GM18498 (cell line): ENCODE measurements at regions not wholly inside any gene's neighbourhood (a gene's known extent, or its start where the extent isn't known, plus 50 kb on each side); places are given as distances from the start of the nearest gene placed in this dataset.
A peak's percentile ranks its signal among the peaks of the same experiment; 100 is the strongest.

Experiments
- ATAC-seq: cut with Tn5 transposase; IDR thresholded peaks from one replicate; pipeline ENCODE4 v1.9.1; 2021; ENCODE audit warnings: mild to moderate bottlenecking, moderate library complexity; ENCODE audit not compliant: unreplicated experiment

DNA sequence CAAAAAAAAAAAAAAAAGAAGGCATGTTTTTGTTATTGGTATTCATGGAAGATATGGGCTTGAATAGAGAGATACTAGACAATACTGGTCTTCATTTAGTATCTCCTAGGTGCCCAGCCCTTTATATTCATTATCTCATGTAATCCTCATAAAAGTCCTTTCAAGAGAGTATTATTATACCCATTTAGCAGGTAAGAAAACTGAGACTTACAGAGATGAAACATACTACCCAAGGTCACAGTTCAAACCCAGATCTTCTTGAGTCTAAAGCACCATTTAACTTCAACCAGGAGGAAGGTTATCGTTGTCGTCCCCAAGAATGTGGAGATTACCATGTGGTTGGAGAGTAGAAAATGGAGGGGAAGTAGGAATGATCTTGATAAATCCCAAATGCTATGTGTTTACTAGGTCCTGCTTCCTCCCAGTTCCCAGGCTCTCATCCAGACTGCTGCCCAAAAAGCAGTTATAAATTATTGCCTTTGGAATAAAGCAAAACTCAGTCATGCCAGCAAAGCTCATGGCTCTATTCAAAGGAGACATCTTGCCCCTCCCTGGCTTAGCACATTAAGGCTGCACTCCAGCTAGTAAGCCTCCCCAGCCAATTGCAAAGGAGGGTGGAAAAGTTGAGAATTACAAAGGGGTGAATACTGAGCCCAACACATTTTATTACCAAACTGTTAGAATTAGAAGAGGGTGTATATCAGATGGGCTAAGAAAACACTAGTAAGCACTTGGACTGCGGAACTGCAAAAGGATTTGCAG, 163.9 kb downstream of the PIK3R1 start:
- ATAC-seq, result no peak

DNA sequence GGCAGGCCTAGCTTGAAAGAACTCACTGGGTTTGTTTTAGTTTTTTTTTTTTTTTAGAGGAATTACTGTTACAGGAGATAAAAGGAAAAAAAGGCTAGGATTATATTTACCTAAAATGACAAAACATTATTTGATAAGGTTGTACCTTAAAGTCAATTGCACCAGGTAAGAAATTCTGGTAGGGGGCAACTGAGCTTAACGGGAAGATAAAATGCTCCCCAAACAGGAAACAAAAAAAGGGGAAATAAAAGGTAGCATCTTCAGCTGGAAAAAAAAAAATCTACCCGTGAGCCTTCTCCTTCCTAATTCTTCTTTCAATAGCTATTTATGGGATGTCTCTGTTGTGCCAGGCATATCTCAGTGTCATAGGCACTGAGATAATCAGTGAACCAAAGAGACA, 164.5 kb downstream of the PIK3R1 start:
- no peak for ATAC-seq

DNA sequence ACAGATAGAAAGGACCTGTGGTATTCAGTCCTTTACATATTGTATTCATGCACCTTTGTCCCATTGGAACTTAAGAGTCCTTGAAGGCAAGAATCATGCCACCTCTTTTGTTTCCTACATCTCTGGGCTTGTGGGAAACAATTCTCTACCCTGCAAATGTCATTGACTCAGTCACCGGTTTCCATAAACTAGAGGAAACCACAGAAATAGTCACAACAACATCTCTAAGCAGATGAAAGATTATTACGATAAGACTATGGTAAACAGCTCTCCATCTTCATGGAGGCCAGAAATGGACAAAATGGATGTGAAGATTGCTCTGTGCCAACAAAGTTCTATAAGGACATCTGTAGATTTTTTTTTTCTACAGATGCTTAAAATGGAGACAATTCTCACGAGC, 165.5 kb downstream of the PIK3R1 start:
- no peak for ATAC-seq

DNA sequence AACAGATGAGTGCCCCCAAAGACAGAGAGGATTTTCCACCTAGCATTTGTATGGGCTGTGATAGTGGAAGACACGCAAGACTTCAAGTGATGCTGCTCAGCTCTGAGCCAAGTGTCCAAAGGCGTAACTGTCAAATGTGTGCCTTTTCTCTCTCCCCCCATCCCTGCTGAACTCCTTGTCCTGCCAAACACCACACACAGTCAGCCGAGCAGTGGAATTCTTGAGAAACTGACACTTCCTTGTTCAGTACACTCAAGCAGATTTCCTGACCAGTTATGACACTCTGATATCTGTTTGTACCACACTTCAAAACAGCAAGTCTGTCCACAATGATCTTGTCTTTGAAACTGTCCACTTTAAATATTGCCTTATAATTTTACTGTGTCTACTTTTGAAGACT, 166.4 kb downstream of the PIK3R1 start:
- ATAC-seq, result no peak

DNA sequence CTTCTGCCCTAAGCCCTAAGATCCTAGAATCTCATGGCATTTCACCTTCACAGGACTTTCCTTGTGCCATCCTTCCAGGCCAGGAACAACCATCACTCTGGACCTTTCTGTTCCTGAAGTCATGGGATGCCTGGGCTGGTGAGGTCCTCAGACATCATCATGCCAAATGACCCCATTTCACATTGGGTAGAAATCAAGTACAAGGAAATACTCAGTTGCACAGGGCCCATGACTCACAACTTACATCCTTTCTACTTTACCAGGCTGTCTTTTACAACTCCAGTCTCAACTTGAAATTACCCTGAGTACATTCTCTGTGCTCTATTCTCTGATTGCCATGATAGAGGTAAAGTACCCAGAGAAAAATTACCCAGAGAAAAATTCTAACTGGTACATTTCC, 167.1 kb downstream of the PIK3R1 start:
- ATAC-seq, result no peak

DNA sequence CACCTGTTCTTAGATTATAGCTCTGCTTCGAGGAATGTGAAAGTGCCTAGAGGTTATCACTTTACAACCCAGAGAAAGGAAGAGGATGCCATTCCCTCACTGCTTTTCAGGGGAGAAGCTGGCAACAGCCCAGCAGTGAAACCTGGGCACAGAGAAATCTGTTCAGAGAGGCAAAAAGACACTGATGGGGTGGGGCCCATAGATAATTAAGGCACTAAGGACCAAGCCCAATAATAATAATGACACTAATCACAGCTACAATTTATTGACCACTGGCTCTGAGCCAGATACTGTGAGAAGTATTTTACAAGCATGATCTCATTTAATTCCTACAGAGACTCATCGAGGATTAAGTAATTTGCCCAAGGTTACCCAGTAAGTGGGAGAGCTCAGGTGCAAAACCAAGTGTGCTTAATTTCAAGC, 168.3 kb downstream of the PIK3R1 start:
- no peak for ATAC-seq

DNA sequence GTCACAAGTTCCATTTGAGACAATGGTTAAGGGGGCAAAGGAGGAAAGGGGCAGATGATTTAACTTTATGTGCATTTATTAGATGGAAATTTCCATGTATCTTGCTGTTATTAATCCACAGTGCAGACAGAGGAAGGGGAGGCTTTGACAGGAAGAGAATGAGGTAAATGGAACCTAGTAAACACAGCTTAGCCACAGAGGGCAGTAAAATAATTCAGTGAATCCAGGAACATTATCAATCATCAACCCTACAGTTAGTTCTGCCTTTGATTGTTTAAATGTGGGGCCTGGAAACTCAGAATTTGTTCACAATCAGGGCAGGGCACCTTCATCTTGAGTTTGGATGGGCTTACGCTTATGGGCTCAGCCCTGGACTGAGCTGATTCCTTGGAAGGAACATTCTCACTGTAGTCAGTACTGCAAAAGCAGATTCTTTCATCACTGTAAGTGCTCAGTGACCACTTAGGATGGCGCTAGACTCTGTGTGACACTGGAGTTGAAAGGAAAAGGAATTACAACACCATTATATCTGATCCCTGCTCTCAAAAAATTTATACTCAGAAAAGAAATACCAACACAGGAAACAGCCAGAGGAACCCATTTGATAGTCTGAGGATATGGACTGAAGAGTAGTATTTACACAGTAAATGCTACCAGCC, 169.5 kb downstream of the PIK3R1 start:
- no peak for ATAC-seq

DNA sequence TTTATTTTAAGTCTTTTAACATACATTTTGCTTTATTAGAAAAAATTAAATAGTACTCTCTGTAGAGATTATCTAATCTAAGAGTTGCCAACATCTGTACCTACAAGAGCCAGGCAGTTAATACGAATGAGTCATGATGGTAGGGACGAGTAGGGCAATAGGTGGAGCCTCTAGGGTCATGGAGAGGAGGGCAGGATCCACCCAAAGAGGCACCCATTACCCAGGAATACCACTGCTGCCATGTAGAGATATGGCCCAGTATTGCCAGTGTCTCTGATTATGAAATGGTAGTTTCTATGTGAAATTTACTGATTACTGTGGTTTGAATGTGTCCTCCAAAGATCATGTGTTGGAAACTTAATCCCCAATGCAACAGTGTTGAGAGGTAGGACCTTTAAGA, 170.4 kb downstream of the PIK3R1 start:
- no peak for ATAC-seq

DNA sequence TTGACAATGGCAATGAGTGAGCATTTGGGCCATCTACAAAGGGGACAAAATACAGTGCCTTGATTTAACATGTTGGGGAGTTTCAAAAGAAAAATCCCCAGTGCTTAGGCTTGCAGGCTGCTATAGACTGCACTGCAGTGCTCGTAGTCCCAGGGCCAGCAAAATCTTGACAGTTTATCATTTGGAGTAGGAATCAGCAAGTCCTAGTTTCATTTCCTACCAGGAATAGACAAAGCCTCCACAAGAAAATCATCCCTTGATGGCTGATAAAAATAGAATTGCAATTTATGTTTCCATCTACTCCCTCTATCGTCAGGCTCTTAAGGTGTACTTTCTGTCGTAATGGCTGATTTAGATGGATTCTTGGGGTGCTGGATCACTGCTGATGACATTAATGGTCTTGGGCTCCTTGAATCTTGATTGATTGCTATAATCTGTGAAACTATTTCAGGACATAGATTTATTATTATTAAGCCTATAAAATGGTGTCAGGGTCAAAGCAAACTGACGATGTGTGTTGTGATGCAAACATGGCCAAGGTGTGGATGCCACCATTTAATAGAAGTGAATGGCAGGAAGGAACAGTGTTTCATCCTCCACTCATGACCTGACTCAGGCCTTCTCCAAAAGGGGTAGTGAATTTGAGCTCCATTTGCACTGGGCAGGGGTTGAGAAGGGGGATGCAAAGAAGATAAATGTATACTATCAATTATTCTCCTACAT, 171.7 kb downstream of the PIK3R1 start:
- ATAC-seq, result no peak

DNA sequence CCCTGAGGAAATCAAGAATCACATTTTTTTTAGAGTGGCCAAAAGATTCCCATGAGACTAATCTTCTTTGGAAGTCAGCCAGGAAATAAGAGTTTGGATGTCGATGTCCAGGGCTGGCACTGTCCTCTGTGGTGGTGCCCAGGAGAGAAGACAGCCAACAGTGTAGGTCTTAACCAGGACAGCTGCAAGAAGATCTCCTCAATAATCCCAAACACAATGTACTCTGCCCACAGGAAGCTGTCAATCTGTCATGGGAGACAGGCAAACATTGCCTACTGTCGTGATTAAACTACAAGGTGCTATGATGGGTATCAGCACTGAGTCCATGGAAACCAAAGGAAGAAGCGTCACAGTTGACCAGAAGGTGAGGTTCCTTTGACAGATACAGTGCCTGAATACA, 174.1 kb downstream of the PIK3R1 start:
- ATAC-seq, result no peak

DNA sequence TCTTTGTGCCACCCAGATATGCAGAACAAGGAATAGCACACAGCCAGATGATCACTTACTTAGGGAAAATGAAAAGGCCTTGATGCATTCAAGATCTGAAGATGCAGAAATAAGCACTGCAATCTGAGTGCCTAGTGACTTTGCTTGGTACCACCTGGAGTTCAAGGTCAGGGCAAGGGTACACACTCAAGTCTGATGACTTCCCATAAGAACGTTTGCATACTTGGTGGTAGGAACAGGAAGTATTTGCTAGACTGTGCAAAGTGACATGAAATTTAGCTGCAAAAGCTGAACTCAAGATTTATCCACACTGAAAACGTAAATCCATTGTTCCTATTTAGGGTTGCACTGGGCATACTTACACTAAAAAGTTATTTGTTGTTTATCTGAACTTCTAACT, 177.1 kb downstream of the PIK3R1 start:
- no peak for ATAC-seq

DNA sequence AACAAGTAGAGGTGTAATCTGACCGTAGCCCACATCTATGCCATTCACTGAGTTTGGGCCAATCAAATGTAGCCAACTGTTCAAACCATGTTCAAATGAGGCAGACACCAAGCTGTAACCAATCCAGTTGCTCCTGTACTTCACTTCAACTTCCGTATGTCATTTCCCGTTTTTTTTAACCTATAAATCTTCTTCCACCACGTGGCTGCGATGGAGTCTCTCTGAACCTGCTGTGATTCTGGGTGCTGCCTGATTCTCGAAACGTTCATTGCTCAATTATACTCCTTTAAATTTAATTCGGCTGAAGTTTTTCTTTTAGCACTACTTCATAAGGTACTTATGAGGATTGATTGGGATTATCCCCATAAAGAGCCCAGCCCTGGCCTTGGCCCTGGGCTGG, 179.7 kb downstream of the PIK3R1 start:
- no peak for ATAC-seq

DNA sequence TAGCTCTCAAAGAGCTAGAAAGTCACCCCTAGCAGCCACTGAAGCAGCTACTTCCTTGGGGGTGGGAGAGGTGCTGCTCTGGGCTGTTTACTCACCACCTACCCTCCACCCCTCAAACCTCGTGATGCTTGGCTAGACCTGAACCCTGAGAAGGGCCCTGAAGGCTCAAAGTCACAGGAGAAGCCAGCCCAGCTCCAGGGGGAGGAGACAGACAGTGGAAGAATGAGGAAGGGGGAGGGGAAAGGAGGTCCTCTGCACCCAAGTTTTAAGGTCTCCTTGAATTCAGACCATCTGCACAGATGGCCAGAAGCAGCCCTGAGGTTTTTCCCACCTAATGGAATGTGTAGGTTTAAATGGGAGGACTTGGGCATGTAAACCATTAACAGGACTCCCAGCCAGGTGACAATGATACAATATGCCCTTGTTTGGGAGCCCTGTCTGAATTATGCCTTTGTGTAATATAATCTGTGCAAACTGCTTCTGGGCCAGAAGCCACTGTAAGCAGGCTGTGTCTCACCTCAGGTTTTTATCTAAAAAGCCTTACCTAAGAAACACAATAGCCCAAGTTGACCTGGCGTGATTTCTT, 180.5 kb downstream of the PIK3R1 start:
- no peak for ATAC-seq

DNA sequence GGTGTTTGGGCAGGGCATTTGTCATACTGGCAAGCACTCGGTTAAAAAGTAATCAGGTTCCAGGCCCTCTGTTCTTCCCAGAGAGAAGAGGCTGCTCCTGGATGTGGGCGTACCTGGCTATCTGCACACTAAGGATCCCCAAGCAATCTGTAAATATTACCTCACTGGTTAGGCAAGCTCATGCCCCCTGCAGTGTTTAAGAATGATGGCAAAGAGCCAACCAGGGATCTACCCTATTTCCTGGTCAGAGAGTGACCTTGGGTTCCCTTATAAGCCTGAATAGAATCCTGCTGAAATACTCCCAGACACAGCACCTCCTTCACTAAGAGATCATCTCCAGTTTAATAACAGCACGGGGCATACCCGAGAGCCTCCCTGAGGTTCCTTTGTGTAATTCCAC, 181.2 kb downstream of the PIK3R1 start:
- ATAC-seq, result no peak

DNA sequence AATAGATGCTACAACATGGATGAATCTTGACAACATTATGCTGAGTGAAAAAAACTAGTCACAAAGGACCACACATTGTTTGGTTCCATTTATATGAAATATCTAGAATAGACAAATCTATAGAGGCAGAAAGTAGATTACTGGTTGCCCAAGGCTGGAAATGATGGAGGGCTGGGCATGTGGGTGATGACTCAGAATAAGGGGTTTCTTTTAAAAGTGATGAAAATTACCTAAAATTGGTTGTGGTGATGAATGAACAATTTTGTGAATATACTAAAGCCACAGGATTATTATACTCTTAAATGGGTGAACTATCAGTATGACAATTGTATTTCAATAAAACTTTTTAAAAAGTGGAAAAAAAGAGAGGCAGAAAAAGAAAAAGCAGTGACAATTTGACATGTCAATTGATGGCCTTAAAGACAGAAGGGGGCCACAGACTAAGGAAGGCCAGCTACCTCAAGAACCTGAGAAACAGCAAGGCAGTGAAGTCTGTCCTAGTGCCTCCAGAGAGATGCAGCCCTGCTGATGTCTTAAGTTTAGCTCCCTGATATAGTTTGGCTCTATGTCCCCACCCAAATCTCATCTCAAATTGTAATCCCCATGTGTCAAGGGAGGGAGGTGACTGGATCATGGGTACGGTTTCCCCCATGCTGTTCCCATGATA, 182.7 kb downstream of the PIK3R1 start:
- ATAC-seq, result no peak

DNA sequence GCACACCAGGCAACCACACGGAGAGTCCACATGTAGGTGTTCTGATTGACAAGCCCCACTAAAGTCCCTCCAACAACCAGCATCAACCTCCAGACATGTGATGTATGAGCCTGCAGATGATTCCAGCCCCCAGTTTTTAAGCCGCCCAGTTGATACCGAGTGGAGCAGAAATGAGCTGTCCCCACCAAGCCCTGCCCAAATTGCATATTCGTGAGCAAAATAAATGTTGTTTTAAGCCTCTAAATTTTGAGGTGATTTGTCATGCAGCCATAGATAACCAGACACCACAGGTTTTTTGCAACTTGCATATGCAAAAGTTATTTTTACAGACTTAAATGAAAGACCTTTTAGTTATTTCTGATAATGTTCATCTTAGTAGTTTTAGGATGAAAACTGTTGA, 187.7 kb downstream of the PIK3R1 start:
- no peak for ATAC-seq

DNA sequence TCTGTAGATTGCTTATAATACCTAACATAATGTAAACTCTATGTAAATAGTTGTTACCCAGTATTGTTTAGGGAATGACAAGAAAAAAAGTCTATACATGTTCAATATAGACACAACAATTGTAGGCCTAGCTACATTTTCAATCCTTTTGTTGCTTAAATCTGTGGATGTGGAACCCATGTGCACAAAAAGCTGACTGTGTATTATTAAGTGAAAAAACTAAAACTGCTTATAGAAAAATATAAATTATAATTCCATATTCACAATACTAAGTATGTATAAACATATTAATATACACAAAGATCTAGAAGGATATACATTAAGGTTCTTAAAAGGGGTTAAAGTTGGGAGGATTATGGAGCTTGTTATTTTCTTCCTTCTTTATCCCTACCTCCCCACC, 188.7 kb downstream of the PIK3R1 start:
- no peak for ATAC-seq

DNA sequence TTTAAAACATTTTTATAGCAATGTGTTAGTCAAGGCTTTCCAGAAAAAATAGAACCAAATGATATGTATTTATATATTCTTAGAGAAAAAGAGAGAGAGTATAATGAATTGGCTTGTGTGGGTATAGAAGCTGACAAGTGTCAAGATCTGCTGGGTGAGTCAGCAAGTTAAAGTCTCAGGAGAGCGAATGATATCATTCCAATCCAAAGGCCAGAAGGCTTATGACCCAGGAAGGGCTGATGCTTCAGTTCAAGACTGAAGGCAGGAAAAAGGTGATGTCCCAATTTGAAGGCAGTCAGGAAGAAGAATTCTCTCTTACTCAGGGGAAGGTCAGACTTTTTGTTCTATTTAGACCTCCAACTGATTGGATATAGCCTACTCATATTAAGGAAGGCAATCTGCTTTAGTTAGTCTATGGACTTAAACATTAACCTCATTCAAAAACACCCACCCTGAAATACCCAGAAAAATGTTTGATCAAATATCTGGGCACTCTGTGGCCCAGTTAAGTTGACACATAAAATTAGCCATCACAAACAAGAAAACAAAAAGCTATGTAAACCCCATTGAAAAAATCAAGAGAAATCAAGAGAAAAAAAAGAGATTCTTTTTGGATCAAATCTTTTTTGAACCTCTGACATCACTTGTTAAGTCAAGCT, 189.6 kb downstream of the PIK3R1 start:
- ATAC-seq, result no peak

DNA sequence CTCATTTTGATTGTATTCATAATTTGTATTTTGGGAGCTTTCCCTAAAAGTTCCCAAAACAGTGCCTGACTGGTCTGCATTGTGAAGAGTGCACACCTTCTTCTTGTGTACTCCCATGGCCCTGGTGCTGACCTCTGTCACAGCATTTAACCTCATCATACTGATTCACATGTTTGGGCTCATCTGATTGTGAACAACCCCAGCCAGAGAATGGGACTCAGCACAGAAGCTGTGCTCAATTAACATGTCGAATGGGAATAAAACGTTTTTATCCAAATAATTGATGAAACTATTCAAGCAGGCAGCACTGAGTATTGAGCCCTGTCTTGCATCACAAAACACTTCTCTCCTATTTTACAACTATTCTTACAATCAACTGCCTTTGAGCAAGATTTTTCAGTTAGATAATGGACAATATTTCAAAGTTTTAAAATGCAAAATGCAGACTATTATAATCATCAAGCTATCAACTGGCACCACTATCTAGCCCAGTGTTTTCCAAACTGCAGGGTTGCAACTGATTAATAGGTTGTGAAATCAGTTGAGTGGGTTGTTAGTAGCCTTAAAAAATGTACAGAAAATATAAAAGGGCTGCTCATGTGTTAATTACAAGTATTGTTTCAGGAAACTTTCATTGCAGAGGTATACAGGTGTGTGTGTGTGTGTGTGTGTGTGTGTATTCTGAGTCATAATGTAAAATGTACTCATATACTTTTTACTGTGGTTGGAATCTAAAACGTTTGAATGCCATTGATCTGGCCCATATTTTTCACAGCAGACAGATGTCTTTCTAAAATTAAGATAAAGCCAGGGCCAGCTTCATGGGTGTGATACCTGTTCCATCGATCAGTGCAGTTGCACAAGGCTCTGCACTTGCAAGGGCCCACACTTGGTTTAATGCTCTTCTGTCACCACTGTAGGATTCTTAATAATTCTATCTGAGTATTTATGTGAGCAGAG, 190.5 kb downstream of the PIK3R1 start:
- ATAC-seq, result peak; percentile 27
